DOHH2 (cell line): ENCODE measurements at regions not wholly inside any gene's neighbourhood (a gene's known extent, or its start where the extent isn't known, plus 50 kb on each side); places are given as distances from the start of the nearest gene placed in this dataset.

Experiments
- CTCF ChIP-seq: fragments of 200-600 bp; sonication (generic); IDR thresholded peaks from one replicate; pipeline ENCODE4 v1.5.1; 2014; ENCODE audit warnings: antibody characterized with exemption, mild to moderate bottlenecking, low read depth, low read length; ENCODE audit not compliant: poor library complexity, severe bottlenecking
- EZH2phosphoT487 ChIP-seq: fragments of 200-600 bp; sonication (generic); IDR thresholded peaks from 2 replicates; pipeline ENCODE4 v1.6.1; 2017; ENCODE audit warnings: borderline replicate concordance, mild to moderate bottlenecking, antibody characterized with exemption, low read length, moderate library complexity, mixed read lengths

GRCh38 chrX:116841290-116841689 lies 378.5 kb upstream of the CT83 start:
- no peak for TF ChIP-seq CTCF
- TF ChIP-seq EZH2phosphoT487 = no peak
